ENCODE measurements at regions not wholly inside any gene's neighbourhood (a gene's known extent, or its start where the extent isn't known, plus 50 kb on each side); places are given as distances from the start of the nearest gene placed in this dataset.
"Not testable (repeated sequence)": the region's sequence is repeated elsewhere in the genome, so short reads cannot be mapped to it uniquely, and the experiment has no call there.

DNA sequence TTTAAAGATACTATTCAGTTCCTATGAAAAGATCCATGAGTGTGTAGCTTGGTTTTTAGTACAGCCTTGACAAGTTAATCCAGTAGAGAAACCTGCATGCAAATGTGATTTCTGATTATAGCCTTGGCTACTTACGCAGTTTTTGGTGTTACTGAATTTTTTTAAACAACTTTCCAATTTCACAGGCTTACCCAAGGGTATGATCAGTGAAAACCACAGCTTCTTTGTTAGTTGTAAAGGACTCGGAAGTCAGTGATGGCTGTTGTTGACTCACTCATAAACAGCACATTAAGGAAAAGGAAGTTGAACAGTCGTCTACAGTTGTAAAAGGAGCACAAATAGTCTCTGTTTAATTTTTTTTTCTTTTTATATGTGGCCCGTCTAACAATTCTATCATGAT lies 924.6 kb upstream of the ADAMTS5 start:
- not testable (repeated sequence) for TF ChIP-seq POLR2AphosphoS5, POLR2A (IDR thresholded peaks at IDR 0.05)

Measured in transverse colon (tissue), 3 donors.